H9 (cell line): ENCODE measurements at regions not wholly inside any gene's neighbourhood (a gene's known extent, or its start where the extent isn't known, plus 50 kb on each side); places are given as distances from the start of the nearest gene placed in this dataset.

Experiments used
- DNase-seq: peaks from one replicate; pipeline ENCODE4 v3.0.0-alpha.2; 2017
- H2AFZ ChIP-seq: one replicate; pipeline ENCODE4 v1.6.1; 2013; ENCODE audit warnings: mild to moderate bottlenecking, low read length, control low read depth, moderate library complexity
- H2AK5ac ChIP-seq: 2 replicates; pipeline ENCODE4 v1.6.1; 2013; ENCODE audit warnings: low read length, control low read depth, mixed read lengths; ENCODE audit not compliant: insufficient read length
- H2BK120ac ChIP-seq: one replicate; pipeline ENCODE4 v1.6.1; 2013; ENCODE audit warnings: low read depth, mild to moderate bottlenecking, low read length, control low read depth, inconsistent platforms; ENCODE audit not compliant: poor library complexity, severe bottlenecking
- H2BK12ac ChIP-seq: 2 replicates; pipeline ENCODE4 v1.6.1; 2013; ENCODE audit warnings: low read length, control low read depth, mixed read lengths, low read depth; ENCODE audit not compliant: insufficient read length
- H2BK15ac ChIP-seq: 2 replicates; pipeline ENCODE4 v1.6.1; 2013; ENCODE audit warnings: low read depth, low read length, control low read depth
- H2BK20ac ChIP-seq: one replicate; pipeline ENCODE4 v1.6.1; 2013; ENCODE audit warnings: low read depth, mild to moderate bottlenecking, low read length, control low read depth, inconsistent platforms; ENCODE audit not compliant: poor library complexity, severe bottlenecking
- H2BK5ac ChIP-seq: 2 replicates; pipeline ENCODE4 v1.6.1; 2013; ENCODE audit warnings: low read length, control low read depth, mixed read lengths; ENCODE audit not compliant: insufficient read length
- H3K14ac ChIP-seq: 2 replicates; pipeline ENCODE4 v1.6.1; 2013; ENCODE audit warnings: low read length, control low read depth; ENCODE audit not compliant: insufficient read depth
- H3K18ac ChIP-seq: 2 replicates; pipeline ENCODE4 v1.6.1; 2013; ENCODE audit warnings: low read depth, mild to moderate bottlenecking, mixed read lengths, low read length, control low read depth; ENCODE audit not compliant: insufficient read length
- H3K23ac ChIP-seq: 2 replicates; pipeline ENCODE4 v1.6.1; 2013; ENCODE audit warnings: low read length, control low read depth, mixed read lengths, low read depth; ENCODE audit not compliant: insufficient read length
- H3K23me2 ChIP-seq: 2 replicates; pipeline ENCODE4 v1.6.1; 2013; ENCODE audit warnings: low read depth, mild to moderate bottlenecking, mixed read lengths, low read length, control low read depth; ENCODE audit not compliant: insufficient read length, poor library complexity, severe bottlenecking
- H3K27ac ChIP-seq: 2 replicates; pipeline ENCODE4 v1.5.1; 2013; ENCODE audit warnings: low read length, control low read depth, mixed read lengths, low read depth; ENCODE audit not compliant: insufficient read length
- H3K27me3 ChIP-seq: 2 replicates; pipeline ENCODE4 v1.6.1; 2013; ENCODE audit warnings: low read length, control low read depth, inconsistent platforms; ENCODE audit not compliant: insufficient read depth
- H3K4ac ChIP-seq: 2 replicates; pipeline ENCODE4 v1.6.1; 2013; ENCODE audit warnings: low read depth, mild to moderate bottlenecking, control low read depth, inconsistent platforms, low read length, moderate library complexity
- H3K4me1 ChIP-seq: 2 replicates; pipeline ENCODE4 v1.6.1; 2013; ENCODE audit warnings: low read length, control low read depth, inconsistent platforms; ENCODE audit not compliant: insufficient read depth
- H3K4me2 ChIP-seq: 2 replicates; pipeline ENCODE4 v1.6.1; 2013; ENCODE audit warnings: low read length, control low read depth, mixed read lengths; ENCODE audit not compliant: insufficient read length, insufficient read depth
- H3K56ac ChIP-seq: 2 replicates; pipeline ENCODE4 v1.6.1; 2013; ENCODE audit warnings: low read depth, mild to moderate bottlenecking, mixed read lengths, low read length, control low read depth; ENCODE audit not compliant: insufficient read length
- H3K79me1 ChIP-seq: 2 replicates; pipeline ENCODE4 v1.6.1; 2013; ENCODE audit warnings: low read depth, mild to moderate bottlenecking, moderate library complexity, low read length, control low read depth, inconsistent platforms; ENCODE audit not compliant: insufficient read depth, poor library complexity, severe bottlenecking
- H3K79me2 ChIP-seq: 2 replicates; pipeline ENCODE4 v1.6.1; 2013; ENCODE audit warnings: low read length, control low read depth, inconsistent platforms; ENCODE audit not compliant: insufficient read depth
- H3K9ac ChIP-seq: 2 replicates; pipeline ENCODE4 v1.6.1; 2013; ENCODE audit warnings: low read length, control low read depth, mixed read lengths; ENCODE audit not compliant: insufficient read length; ENCODE audit errors: extremely low read depth
- H3K9me3 ChIP-seq: one replicate; pipeline ENCODE4 v1.6.1; 2013; ENCODE audit warnings: low read depth, low read length, inconsistent platforms; ENCODE audit not compliant: control insufficient read depth
- H3T11ph ChIP-seq: one replicate; pipeline ENCODE4 v1.6.1; 2013; ENCODE audit warnings: mild to moderate bottlenecking, low read length, control low read depth, inconsistent platforms
- H4K20me1 ChIP-seq: one replicate; pipeline ENCODE4 v1.6.1; 2013; ENCODE audit not compliant: control insufficient read depth, insufficient read length, insufficient read depth
- H4K5ac ChIP-seq: 2 replicates; pipeline ENCODE4 v1.6.1; 2013; ENCODE audit warnings: low read depth, mild to moderate bottlenecking, mixed read lengths, low read length, control low read depth; ENCODE audit not compliant: insufficient read length
- H4K8ac ChIP-seq: replicated peaks from 2 replicates; pipeline ENCODE4 v1.6.1; 2013; ENCODE audit warnings: low read length, control low read depth, mixed read lengths, low read depth; ENCODE audit not compliant: insufficient read length
- H4K91ac ChIP-seq: 2 replicates; pipeline ENCODE4 v1.6.1; 2013; ENCODE audit warnings: low read depth, mild to moderate bottlenecking, moderate library complexity, mixed read lengths, low read length, control low read depth; ENCODE audit not compliant: insufficient read length
- H3K27ac Mint-ChIP-seq, 3 experiments: 2 replicates in 2 of 3; 3 replicates in 1 of 3; pipeline ENCODE4 v1.8.0; 2020 to 2021; ENCODE audit warnings: mixed read lengths in 3 of 3, mild to moderate bottlenecking in 1 of 3, moderate library complexity in 1 of 3
- H3K27me3 Mint-ChIP-seq: 2 replicates; pipeline ENCODE4 v1.8.0; 2021; ENCODE audit warnings: low read depth, mild to moderate bottlenecking, moderate library complexity, mixed read lengths
- H3K36me3 Mint-ChIP-seq, 3 experiments: 2 replicates in 2 of 3; 3 replicates in 1 of 3; pipeline ENCODE4 v1.8.0; 2020 to 2021; ENCODE audit warnings: low read depth in 3 of 3, mixed read lengths in 3 of 3; ENCODE audit not compliant: insufficient read depth in 1 of 3
- H3K4me1 Mint-ChIP-seq, 2 experiments: 2 replicates each; pipeline ENCODE4 v1.8.0; 2020; ENCODE audit warnings: mixed read lengths in 2 of 2
- H3K4me3 Mint-ChIP-seq, 2 experiments: 2 replicates in 1 of 2; 3 replicates in 1 of 2; pipeline ENCODE4 v1.8.0; 2020 to 2021; ENCODE audit warnings: mild to moderate bottlenecking in 2 of 2, mixed read lengths in 2 of 2, moderate library complexity in 1 of 2
- H3K9me3 Mint-ChIP-seq, 2 experiments: 2 replicates in 1 of 2; 3 replicates in 1 of 2; pipeline ENCODE4 v1.8.0; 2020; ENCODE audit warnings: mild to moderate bottlenecking in 2 of 2, mixed read lengths in 2 of 2, moderate library complexity in 1 of 2
- WGBS: extraction: QIAGEN DNeasy Blood & Tissue Kit; methylation state at CpG from one replicate; pipeline ENCODE4 v1.1.7; 2013; ENCODE audit warnings: missing lambda C conversion rate, low lambda C conversion rate, mixed read lengths; ENCODE audit not compliant: insufficient read length; ENCODE audit errors: extremely low coverage; 5-methylcytosine and 5-hydroxymethylcytosine counted together
- TF ChIP-seq, protein P1 (sequence below): fragments of 200-600 bp; sonication (generic); conservative IDR thresholded peaks from 3 replicates; pipeline ENCODE4 v1.8.0; 2021; ENCODE audit warnings: antibody characterized with exemption, mild to moderate bottlenecking

DNA sequence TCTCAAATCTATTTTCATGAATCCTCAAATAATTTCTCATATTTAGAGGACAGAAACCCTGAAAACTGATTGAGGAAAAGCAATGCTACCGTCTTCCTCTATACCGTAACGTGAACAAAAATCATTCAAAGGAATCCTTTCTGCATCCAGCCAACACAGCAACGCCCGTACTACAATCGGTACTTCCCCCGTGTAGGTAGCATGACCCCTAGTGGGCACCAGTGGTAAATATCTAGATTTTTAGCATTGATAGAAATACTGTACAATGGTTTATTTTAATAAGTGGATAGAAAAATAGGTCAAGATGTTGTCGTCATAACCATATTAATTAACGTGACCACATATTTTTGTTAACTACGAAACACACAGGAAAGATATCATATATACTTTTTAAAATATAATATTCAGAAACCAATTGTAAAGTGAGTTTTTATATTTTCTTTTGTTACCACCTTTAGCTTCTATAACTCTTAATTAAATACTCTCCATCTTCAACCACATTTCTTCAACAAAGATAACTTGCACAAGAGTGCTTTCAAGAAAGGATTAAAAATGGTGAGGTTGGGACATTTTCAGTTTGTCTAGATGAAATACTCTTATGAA, 194.1 kb downstream of the SS18 start:
- no peak overlapping the region for H4K5ac ChIP-seq
- H2BK20ac ChIP-seq: no peak overlapping the region
- H3K18ac ChIP-seq: no peak overlapping the region
- WGBS: no CpG with 5 or more reads among the region's 10 CpGs
- no peaks in the 10 kb centered on the region for H3K23me2 ChIP-seq
- no peak overlapping the region for H3K27ac ChIP-seq
- no peaks in the 10 kb centered on the region for H3K27me3 ChIP-seq
- no peak overlapping the region for H3K14ac ChIP-seq
- H3K4me1 ChIP-seq: no peaks in the 10 kb centered on the region
- Mint-ChIP-seq H3K27me3 (no peaks in the 10 kb centered on the region; the same call in 1 of the 2 replicates), H3K9me3 (peaks cover 2 to 4% of the 10 kb centered on the region in 2 experiments; a peak in 4 of 5 replicates), H3K27ac (no peak overlapping the region), H3K4me1 (peaks cover 0 to 9% of the 10 kb centered on the region in 2 experiments; a peak in 1 of 4 replicates), H3K4me3 (no peak overlapping the region), H3K36me3 (peaks cover 0 to 5% (median 0%) of the 10 kb centered on the region in 3 experiments; a peak in 2 of 7 replicates)
- no peak overlapping the region for H2BK5ac ChIP-seq
- no peaks in the 10 kb centered on the region for H3K79me1 ChIP-seq
- H3K23ac ChIP-seq: no peak overlapping the region
- H2BK120ac ChIP-seq: no peak overlapping the region
- H2AFZ ChIP-seq: no peak overlapping the region
- no peaks in the 10 kb centered on the region for H3K9me3 ChIP-seq
- H2BK12ac ChIP-seq: no peak overlapping the region
- H3K4me2 ChIP-seq: no peak overlapping the region
- H4K20me1 ChIP-seq: no peaks in the 10 kb centered on the region
- DNase-seq: no peak
- no peaks in the 10 kb centered on the region for H3K79me2 ChIP-seq
- H3K56ac ChIP-seq: no peak overlapping the region
- H2AK5ac ChIP-seq: no peak overlapping the region
- H4K91ac ChIP-seq: no peak overlapping the region
- no peak overlapping the region for H3T11ph ChIP-seq
- TF ChIP-seq, protein P1, sequence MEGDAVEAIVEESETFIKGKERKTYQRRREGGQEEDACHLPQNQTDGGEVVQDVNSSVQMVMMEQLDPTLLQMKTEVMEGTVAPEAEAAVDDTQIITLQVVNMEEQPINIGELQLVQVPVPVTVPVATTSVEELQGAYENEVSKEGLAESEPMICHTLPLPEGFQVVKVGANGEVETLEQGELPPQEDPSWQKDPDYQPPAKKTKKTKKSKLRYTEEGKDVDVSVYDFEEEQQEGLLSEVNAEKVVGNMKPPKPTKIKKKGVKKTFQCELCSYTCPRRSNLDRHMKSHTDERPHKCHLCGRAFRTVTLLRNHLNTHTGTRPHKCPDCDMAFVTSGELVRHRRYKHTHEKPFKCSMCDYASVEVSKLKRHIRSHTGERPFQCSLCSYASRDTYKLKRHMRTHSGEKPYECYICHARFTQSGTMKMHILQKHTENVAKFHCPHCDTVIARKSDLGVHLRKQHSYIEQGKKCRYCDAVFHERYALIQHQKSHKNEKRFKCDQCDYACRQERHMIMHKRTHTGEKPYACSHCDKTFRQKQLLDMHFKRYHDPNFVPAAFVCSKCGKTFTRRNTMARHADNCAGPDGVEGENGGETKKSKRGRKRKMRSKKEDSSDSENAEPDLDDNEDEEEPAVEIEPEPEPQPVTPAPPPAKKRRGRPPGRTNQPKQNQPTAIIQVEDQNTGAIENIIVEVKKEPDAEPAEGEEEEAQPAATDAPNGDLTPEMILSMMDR: peak; percentile 89
- H2BK15ac ChIP-seq: no peak overlapping the region
- H3K9ac ChIP-seq: no peak overlapping the region
- no peak overlapping the region for H4K8ac ChIP-seq
- H3K4ac ChIP-seq: no peak overlapping the region
